ENCODE measurements at regions not wholly inside any gene's neighbourhood (a gene's known extent, or its start where the extent isn't known, plus 50 kb on each side); places are given as distances from the start of the nearest gene placed in this dataset.

- no peaks in the 10 kb centered on the region for H3K9me3 ChIP-seq (ENCODE audit: control insufficient read depth in 4 of 4, low read length in 3 of 4)
- H3K4me1 ChIP-seq (ENCODE audit: control insufficient read depth in 4 of 4, insufficient read depth in 4 of 4, low read length in 3 of 4), result no peaks in the 10 kb centered on the region
- no peaks in the 10 kb centered on the region for H3K36me3 ChIP-seq (ENCODE audit: control insufficient read depth in 4 of 4, insufficient read depth in 3 of 4, low read depth in 1 of 4, low read length in 3 of 4)
- no peak overlapping the region for H3K4me3 ChIP-seq (ENCODE audit: low read depth in 1 of 3, low read length in 3 of 3)
- H3K27me3 ChIP-seq (ENCODE audit: control insufficient read depth in 4 of 4, insufficient read depth in 4 of 4, low read length in 3 of 4), result no peaks in the 10 kb centered on the region
- H3K9ac ChIP-seq (ENCODE audit: low read depth in 1 of 2, low read length in 2 of 2), result no peak overlapping the region
- no peak for DNase-seq (ENCODE audit: low spot score)
- no peak overlapping the region for H3K27ac ChIP-seq (ENCODE audit: low read depth in 1 of 2, low read length in 2 of 2)
- WGBS, result 77% methylated on average over 4 of the region's 4 CpGs
- TF ChIP-seq HNF4A (conservative IDR thresholded peaks at IDR 0.05) (peak; percentile 49 to 57), SP1 (IDR thresholded peaks at IDR 0.05) (peak; percentile 19)
- TF ChIP-seq, protein P1, sequence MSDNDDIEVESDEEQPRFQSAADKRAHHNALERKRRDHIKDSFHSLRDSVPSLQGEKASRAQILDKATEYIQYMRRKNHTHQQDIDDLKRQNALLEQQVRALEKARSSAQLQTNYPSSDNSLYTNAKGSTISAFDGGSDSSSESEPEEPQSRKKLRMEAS (IDR thresholded peaks at IDR 0.05), result no peak
Measured at GRCh38 chr7:26460351-26461085, 168.9 kb downstream of the SNX10 start.

DNA sequence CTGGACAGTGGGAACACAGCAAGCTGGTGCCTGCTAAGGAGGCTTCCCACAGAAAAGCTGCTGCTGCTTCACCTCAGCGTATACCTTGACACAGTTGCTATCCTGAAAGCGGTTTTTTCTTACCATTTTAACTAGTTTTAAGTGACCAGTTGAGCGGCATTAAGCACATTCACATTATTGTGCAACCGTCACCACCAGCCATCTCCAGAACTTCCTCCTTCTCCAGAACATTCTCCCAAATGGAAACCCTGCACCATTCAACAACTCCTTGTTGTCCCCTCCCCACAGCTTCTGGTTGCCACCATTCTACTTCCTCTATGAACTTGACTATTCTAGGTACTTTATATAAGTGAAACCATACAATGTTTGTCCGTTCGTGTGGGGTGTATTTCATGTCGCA is 169.9 kb downstream of the SNX10 start:
- WGBS, result 93% methylated on average over 7 of the region's 7 CpGs
- Histone ChIP-seq H3K9me3 (ENCODE audit: control insufficient read depth in 4 of 4, low read length in 3 of 4) (no peaks in the 10 kb centered on the region), H3K4me3 (ENCODE audit: low read depth in 1 of 3, low read length in 3 of 3) (no peak overlapping the region), H3K27ac (ENCODE audit: low read depth in 1 of 2, low read length in 2 of 2) (no peak overlapping the region), H3K4me1 (ENCODE audit: control insufficient read depth in 4 of 4, insufficient read depth in 4 of 4, low read length in 3 of 4) (no peaks in the 10 kb centered on the region), H3K27me3 (ENCODE audit: control insufficient read depth in 4 of 4, insufficient read depth in 4 of 4, low read length in 3 of 4) (no peaks in the 10 kb centered on the region), H3K9ac (ENCODE audit: low read depth in 1 of 2, low read length in 2 of 2) (no peak overlapping the region), H3K36me3 (ENCODE audit: control insufficient read depth in 4 of 4, insufficient read depth in 3 of 4, low read depth in 1 of 4, low read length in 3 of 4) (no peaks in the 10 kb centered on the region)
- DNase-seq (ENCODE audit: low spot score), result no peak
- TF ChIP-seq HNF4A (conservative IDR thresholded peaks at IDR 0.05) (no peak), GABPA (IDR thresholded peaks at IDR 0.05 in 1 of 2, conservative IDR thresholded peaks at IDR 0.05 in 1 of 2) (no peak), HNF4G (IDR thresholded peaks at IDR 0.05) (no peak), FOXA1 (IDR thresholded peaks at IDR 0.05) (no peak), EGR1 (IDR thresholded peaks at IDR 0.05; ENCODE audit: low read depth in 2 of 2) (no peak), REST (IDR thresholded peaks at IDR 0.05) (no peak), RXRA (IDR thresholded peaks at IDR 0.05) (no peak), RAD21 (IDR thresholded peaks at IDR 0.05) (no peak), SP1 (IDR thresholded peaks at IDR 0.05) (no peak), FOXA2 (IDR thresholded peaks at IDR 0.05) (no peak), TAF1 (conservative IDR thresholded peaks at IDR 0.05) (no peak), YY1 (IDR thresholded peaks at IDR 0.05) (no peak)
- TF ChIP-seq, protein P1 (IDR thresholded peaks at IDR 0.05), result no peak
- TF ChIP-seq, protein P2, sequence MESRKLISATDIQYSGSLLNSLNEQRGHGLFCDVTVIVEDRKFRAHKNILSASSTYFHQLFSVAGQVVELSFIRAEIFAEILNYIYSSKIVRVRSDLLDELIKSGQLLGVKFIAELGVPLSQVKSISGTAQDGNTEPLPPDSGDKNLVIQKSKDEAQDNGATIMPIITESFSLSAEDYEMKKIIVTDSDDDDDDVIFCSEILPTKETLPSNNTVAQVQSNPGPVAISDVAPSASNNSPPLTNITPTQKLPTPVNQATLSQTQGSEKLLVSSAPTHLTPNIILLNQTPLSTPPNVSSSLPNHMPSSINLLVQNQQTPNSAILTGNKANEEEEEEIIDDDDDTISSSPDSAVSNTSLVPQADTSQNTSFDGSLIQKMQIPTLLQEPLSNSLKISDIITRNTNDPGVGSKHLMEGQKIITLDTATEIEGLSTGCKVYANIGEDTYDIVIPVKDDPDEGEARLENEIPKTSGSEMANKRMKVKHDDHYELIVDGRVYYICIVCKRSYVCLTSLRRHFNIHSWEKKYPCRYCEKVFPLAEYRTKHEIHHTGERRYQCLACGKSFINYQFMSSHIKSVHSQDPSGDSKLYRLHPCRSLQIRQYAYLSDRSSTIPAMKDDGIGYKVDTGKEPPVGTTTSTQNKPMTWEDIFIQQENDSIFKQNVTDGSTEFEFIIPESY (IDR thresholded peaks at IDR 0.05), result no peak
- TF ChIP-seq, protein P3, sequence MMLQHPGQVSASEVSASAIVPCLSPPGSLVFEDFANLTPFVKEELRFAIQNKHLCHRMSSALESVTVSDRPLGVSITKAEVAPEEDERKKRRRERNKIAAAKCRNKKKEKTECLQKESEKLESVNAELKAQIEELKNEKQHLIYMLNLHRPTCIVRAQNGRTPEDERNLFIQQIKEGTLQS (IDR thresholded peaks at IDR 0.05), result no peak
